ENCODE measurements at regions not wholly inside any gene's neighbourhood (a gene's known extent, or its start where the extent isn't known, plus 50 kb on each side); places are given as distances from the start of the nearest gene placed in this dataset.

GRCh38 chr9:86830356-86830755 is 117.0 kb downstream of the GAS1 start:
- no peak for DNase-seq (ENCODE audit: low spot score)

- no peak for DNase-seq (ENCODE audit: low spot score)
Observed at GRCh38 chr9:86829496-86830046, 117.7 kb downstream of the GAS1 start.

DNA sequence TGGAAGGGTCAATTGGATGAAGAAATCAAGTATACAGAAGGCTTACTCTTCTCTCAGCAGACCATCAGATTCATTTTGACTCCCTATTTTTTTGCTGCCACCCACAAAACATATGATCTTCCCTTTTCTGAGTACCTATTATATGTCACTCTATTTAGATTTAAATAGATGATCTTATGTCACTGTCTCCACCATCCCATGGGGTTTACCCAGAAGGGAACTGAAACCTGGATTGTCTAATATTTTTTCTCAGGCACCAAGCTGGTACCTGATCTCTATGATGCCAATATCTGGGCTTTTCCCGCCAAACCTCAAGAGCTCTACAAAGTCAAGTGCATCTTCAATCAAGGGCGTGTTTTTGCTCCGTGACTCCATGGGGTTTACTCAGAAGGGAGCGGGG is 118.7 kb downstream of the GAS1 start:
- DNase-seq (ENCODE audit: low spot score): no peak

DNA sequence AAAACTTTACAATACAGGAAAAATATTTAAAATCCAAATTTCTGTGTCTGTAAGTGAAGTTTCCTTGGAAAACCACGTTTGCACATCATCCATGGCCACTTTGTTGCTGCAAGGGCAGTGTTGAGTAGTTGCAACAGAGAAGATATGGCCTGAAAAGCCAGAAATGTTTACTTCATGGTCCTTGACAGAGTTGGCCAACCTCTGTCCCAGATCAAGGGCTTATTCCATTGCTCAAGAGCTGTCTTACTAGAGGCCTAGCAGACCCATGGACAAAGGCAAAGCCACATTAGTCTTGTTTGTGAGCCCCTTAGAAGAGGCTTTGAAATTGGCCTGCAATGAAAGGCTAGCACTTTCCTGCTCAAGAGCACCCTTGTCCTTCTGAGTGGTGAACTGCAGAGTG is 119.4 kb downstream of the GAS1 start:
- DNase-seq (ENCODE audit: low spot score): no peak

- DNase-seq (ENCODE audit: low spot score): no peak
Observed at GRCh38 chr9:86825299-86825698, 122.0 kb downstream of the GAS1 start.

DNA sequence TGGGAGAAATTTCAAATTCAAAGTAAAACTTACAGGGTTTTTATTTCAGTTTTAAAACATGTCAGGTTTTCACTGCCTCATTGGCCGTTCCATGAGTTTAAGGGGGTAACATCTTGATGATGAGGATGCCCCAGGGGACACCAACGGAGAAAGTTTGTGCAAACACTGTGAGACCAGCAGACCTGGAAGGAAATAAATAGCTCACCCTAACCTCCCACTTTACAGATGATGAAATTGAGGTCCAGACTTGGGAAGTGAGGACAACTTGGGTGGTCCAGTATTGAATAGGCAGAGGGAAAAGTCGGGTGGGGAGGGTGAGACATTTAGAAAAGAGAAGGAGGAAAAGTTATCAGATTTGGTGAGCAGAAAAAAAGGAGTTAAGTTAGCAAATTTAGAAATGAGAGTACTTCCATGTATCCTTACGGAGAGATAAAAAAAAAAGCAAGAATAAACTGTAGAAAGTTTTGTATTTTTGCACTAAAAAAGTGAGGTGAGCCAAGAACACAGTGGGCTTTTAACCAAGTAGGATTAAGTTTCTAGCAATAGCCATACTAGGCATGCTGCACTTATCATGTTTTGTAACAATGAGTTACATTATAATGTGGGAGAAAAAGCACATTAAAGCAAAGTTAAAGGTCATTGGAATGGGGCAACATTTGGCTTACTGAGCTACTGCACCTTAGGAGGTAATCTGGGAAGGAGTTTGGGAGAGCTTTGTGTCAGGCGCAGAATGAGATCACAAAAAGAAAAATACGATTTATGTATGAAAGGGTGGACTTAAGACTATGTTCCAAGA is 125.1 kb downstream of the GAS1 start:
- no peak for DNase-seq (ENCODE audit: low spot score)

GRCh38 chr9:86821006-86821845 is 126.1 kb downstream of the GAS1 start:
- DNase-seq (ENCODE audit: low spot score): no peak

- DNase-seq (ENCODE audit: low spot score): no peak
Observed at GRCh38 chr9:86819552-86819951, 127.8 kb downstream of the GAS1 start.

GRCh38 chr9:86818636-86819035 is 128.7 kb downstream of the GAS1 start:
- no peak for DNase-seq (ENCODE audit: low spot score)

DNA sequence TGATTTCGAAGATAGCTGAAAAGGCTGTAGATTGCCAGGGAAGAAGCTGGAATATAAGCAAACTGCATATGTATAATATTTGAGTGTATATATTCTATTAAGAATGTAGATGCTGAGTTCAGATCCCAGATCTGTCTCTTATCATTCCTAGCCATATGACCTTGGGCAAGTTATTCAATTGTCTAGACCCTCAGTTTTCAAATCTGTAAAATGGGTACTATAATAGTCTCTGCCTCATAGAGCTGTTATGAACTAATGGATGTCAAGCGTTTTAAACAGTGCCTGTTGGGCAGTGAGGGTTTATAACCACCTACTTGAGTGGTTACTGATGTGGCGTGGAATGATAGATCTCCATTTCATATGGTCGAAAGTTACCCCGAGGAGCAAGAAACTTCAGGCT is 130.4 kb downstream of the GAS1 start:
- DNase-seq (ENCODE audit: low spot score): no peak

GRCh38 chr9:86816366-86816765 is 130.9 kb downstream of the GAS1 start:
- no peak for DNase-seq (ENCODE audit: low spot score)

GRCh38 chr9:86812616-86813015 is 134.7 kb downstream of the GAS1 start:
- DNase-seq (ENCODE audit: low spot score): no peak

DNA sequence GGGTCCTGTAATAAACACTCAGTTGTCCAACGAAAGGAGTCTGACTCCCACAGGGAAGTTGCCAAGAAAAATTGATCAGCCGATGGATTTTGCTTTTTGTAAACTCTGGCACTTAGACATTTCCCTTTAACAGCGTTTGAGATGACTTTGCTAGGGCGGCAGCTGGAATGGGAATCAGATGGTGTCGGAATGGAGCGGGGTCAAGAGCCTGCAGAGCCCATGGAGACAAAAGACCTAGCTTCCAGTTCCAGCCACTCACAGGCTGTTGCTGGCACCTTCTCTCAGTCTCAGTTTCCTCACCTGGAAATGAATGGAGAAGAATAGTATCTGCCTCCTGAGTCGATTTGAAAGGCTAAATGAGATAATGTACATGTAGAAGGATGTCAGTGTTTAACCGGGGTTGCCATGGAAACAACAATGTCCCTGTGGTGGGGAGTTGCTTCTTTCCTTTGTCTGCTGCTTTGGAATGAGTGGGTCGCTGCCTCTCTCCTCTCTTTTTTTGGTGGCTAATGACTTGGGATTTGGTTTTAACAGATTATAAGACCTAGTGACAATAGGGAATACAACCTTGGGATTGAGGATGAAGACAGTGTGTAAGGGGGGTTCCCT is 137.4 kb downstream of the GAS1 start:
- DNase-seq (ENCODE audit: low spot score): no peak

GRCh38 chr9:86809151-86809550 is 138.2 kb downstream of the GAS1 start:
- DNase-seq (ENCODE audit: low spot score): no peak

DNA sequence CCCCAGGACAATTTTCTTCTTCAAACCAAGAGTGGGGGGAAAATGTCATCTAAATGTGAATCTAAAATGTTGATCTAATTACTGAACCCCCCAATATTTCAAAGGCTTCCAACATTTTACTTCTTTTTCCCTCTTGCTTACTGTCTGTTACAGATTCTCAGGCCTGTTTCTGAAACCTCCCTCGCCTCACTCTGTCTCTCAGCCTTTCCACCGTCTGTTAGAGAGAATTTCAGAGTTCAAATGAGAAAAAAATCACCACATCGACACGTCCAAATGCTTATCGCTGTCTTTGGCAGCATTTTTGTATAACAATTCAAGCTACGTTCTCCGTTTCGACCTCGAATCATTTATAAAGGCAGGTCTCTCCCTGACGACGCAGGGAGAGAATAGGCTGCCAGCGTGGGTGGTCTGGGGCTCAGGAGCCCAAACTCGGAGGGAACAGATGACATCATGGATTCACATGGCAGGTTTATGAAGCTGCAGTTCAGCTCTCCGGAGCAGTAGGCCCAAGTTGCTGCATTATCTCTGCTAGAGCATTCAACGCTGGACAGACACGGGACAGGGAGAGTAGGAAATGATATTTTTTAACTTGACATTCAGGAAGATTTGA is 139.8 kb downstream of the GAS1 start:
- DNase-seq (ENCODE audit: low spot score): no peak

DNA sequence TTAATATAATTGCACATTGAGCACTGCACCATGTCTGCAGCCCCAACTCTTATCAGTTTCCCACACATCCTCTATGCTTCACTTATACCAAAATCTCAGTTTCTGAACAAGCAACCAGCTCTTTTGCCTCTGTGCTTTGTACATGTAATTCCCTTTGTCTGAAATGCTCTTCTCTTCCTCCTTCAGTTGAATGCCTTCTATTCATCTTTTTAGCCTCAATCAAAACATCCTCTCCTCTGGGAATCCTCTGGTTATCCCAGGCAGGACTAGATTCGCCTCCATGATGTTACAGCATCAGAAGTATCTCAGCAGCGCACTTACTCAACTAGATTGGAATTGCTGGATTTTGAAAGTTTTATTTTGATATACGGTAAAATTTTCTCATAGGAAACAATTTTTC is 143.3 kb downstream of the GAS1 start:
- peak; percentile 54 for DNase-seq (ENCODE audit: low spot score)

GRCh38 chr9:86802900-86803673 is 144.2 kb downstream of the GAS1 start:
- DNase-seq (ENCODE audit: low spot score): no peak

- DNase-seq (ENCODE audit: low spot score): no peak
Observed at GRCh38 chr9:86801246-86801645, 146.1 kb downstream of the GAS1 start.

DNA sequence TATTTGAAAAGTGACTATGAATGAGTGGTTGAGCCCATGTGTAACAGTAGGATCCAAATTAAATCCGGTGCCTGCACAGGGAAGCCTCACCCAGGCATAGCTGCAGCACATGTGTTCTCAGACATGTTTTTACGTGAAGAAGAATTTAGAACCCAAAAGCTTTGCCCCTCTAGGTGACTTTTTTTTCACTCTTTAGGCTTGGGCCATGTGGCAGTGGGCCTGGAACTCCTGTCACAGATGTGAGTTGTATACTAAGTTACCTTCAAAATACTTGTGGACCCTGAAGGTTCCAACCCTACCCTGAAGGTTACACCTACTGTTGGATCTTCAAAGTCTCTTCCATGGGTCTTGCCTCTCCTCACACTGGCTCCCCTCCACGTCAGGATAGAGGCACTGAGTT is 146.6 kb downstream of the GAS1 start:
- DNase-seq (ENCODE audit: low spot score): no peak

DNA sequence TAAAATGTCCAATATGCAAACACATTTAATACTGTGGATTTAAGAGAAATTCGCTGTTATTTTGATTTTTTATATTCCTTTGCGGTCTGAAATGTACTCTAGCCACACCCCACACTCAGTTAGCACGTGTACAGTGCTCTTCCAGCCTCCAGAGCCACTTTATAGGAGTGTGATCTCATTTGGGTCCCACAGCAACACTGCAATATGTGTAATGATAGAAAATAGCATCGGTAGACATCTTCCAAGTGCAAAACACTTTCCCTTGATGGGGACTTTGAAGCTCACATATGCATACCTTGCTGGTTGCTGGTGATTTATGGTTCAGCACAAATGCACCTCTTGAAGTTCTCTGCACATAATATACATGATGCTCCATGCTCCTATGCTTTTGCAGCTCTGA is 148.3 kb downstream of the GAS1 start:
- DNase-seq (ENCODE audit: low spot score): no peak

- DNase-seq (ENCODE audit: low spot score): no peak
Observed at GRCh38 chr9:86796666-86797065, 150.6 kb downstream of the GAS1 start.

Measured in COLO829 (cell line).